Activated CD4-positive, alpha-beta memory T cell treated with anti-CD3 and anti-CD28 coated beads, Interleukin-2, amount 10 ng/mL, durations not matched to agents 7 days and 5 days (primary cell): ENCODE measurements at regions not wholly inside any gene's neighbourhood (a gene's known extent, or its start where the extent isn't known, plus 50 kb on each side); places are given as distances from the start of the nearest gene placed in this dataset.

Experiments
- CTCF ChIA-PET: fragments of 350-600 bp; sonication (Branson Sonifier 250); formaldehyde crosslinking; loops from one replicate; lab custom pipeline; 2021; ENCODE audit warnings: antibody characterized with exemption, inconsistent platforms; lab: Charles Lee
- POLR2A ChIA-PET: fragments of 350-600 bp; sonication (Branson Sonifier 250); formaldehyde crosslinking; loops from one replicate; lab custom pipeline; 2021; ENCODE audit warnings: antibody characterized with exemption; lab: Charles Lee
- DNase-seq: peaks from one replicate; pipeline ENCODE4 v3.0.0-alpha.2; 2020
- H3K27ac Mint-ChIP-seq: one replicate; pipeline ENCODE4 v1.8.0; 2021; ENCODE audit warnings: mild to moderate bottlenecking, mixed read lengths
- H3K27me3 Mint-ChIP-seq: one replicate; pipeline ENCODE4 v1.8.0; 2021; ENCODE audit warnings: mixed read lengths
- H3K36me3 Mint-ChIP-seq: one replicate; pipeline ENCODE4 v1.8.0; 2021; ENCODE audit warnings: low read depth, mixed read lengths
- H3K4me1 Mint-ChIP-seq: one replicate; pipeline ENCODE4 v1.8.0; 2021; ENCODE audit warnings: mixed read lengths
- H3K4me3 Mint-ChIP-seq: one replicate; pipeline ENCODE4 v1.8.0; 2021; ENCODE audit warnings: mild to moderate bottlenecking, mixed read lengths
- H3K9me3 Mint-ChIP-seq: one replicate; pipeline ENCODE4 v1.8.0; 2021; ENCODE audit warnings: mixed read lengths

DNA sequence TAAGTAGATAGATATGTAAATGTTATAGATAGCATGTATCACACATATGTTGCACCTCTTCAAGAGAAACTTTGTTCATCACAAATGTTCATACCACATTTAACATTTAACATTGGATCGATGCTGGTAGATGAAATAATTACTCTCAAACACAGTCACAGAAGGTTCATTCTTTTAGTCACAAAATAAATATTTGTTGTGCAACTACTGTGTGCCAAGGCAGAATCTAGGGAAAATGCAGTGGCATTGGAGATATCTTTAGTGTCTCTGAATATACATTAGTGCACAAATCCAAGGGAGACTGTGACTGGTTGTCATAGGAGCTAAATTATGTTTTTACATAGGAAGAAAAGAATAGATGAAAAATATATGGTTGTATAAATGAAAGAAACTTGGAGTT lies 535.7 kb downstream of the BRINP3 start:
- H3K4me1 Mint-ChIP-seq = no peaks in the 10 kb centered on the region
- POLR2A ChIA-PET = no interaction called here
- H3K4me3 Mint-ChIP-seq = no peak overlapping the region
- H3K27ac Mint-ChIP-seq = no peak overlapping the region
- H3K27me3 Mint-ChIP-seq = no peaks in the 10 kb centered on the region
- CTCF ChIA-PET = no interaction called here
- H3K9me3 Mint-ChIP-seq = peaks cover 6% of the 10 kb centered on the region
- DNase-seq = no peak
- H3K36me3 Mint-ChIP-seq = no peaks in the 10 kb centered on the region

GRCh38 chr1:189958756-189959155 lies 518.9 kb downstream of the BRINP3 start:
- Mint-ChIP-seq H3K27me3 (no peaks in the 10 kb centered on the region), H3K9me3 (peaks cover 4% of the 10 kb centered on the region), H3K27ac (no peak overlapping the region), H3K4me3 (no peak overlapping the region), H3K4me1 (no peaks in the 10 kb centered on the region), H3K36me3 (no peaks in the 10 kb centered on the region)
- POLR2A ChIA-PET = no interaction called here
- CTCF ChIA-PET = no interaction called here
- DNase-seq = no peak

DNA sequence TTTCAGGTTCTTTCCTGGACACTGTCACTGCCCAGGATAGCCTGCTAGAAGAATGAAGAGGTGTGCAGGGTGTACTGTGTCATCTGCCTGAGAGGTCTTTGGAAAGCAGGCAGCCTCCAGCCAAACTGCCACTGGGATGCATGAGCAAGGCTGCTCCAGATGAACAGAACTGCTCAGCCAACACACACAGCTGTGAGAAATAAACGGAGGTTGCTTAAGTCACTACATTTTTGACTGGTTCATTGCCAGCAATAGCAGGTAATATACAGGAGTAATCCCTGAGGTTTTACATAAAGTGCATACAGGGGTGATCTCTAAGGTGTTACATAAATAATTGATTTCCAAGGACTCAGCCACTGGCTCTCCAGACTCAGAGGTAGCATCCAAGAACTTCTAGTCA lies 516.9 kb downstream of the BRINP3 start:
- Mint-ChIP-seq H3K9me3 (peaks cover 2% of the 10 kb centered on the region), H3K4me1 (no peaks in the 10 kb centered on the region), H3K36me3 (no peaks in the 10 kb centered on the region), H3K4me3 (no peak overlapping the region), H3K27me3 (no peaks in the 10 kb centered on the region), H3K27ac (no peak overlapping the region)
- DNase-seq = no peak
- POLR2A ChIA-PET = no interaction called here
- CTCF ChIA-PET = no interaction called here

DNA sequence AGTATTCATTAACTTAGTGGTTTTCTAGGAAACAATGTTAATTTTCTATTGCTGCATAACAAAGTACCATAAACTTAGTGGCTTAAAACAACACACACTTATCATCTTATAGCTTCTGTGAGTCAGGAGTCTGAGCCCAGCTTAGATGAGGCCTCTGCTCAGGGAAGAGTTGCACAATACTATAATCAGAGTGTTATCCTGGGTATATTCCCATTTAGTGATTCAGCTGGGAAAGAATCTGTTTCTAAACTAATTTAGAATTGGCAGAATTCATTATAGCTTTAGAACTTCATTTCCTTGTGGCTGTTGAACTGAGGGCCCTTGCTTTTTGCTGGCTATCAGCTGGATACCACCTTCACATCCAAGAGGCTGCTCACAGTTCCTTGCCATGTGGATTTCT lies 515.5 kb downstream of the BRINP3 start:
- ChIA-PET CTCF (no interaction called here), POLR2A (no interaction called here)
- no peaks in the 10 kb centered on the region for H3K36me3 Mint-ChIP-seq
- no peaks in the 10 kb centered on the region for H3K4me1 Mint-ChIP-seq
- no peak overlapping the region for H3K27ac Mint-ChIP-seq
- H3K4me3 Mint-ChIP-seq = no peak overlapping the region
- peaks cover 2% of the 10 kb centered on the region for H3K9me3 Mint-ChIP-seq
- H3K27me3 Mint-ChIP-seq = no peaks in the 10 kb centered on the region
- no peak for DNase-seq

- H3K4me1 Mint-ChIP-seq = no peaks in the 10 kb centered on the region
These were observed 507.1 kb downstream of the BRINP3 start for GRCh38 chr1:189970331-189971230.

DNA sequence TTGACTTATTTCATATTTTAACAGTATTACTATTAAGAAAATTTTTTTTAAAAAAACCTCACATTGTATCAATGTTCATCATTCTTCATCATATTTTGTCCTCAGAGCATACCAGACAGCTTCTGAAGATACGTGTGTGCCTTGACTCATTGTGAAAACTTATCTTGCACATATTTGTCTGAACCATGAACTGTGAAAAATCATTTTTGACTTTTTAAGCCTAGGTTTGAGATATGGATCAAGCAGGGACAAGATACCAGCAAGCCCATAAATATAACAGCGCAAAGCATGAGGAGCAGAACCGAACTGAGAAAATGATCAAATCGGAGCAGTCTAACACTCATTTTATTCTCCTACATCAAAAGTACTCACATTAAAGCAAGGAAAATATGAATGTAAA lies 506.0 kb downstream of the BRINP3 start:
- ChIA-PET CTCF (no interaction called here), POLR2A (no interaction called here)
- Mint-ChIP-seq H3K27me3 (no peaks in the 10 kb centered on the region), H3K4me3 (no peak overlapping the region), H3K4me1 (no peaks in the 10 kb centered on the region), H3K9me3 (peaks cover 6% of the 10 kb centered on the region), H3K36me3 (no peaks in the 10 kb centered on the region), H3K27ac (no peak overlapping the region)
- no peak for DNase-seq

More at GRCh38 chr1:189970331-189971230, 507.1 kb downstream of the BRINP3 start:
- H3K36me3 Mint-ChIP-seq = no peaks in the 10 kb centered on the region
- POLR2A ChIA-PET = no interaction called here
- no peak overlapping the region for H3K4me3 Mint-ChIP-seq
- peaks cover 1% of the 10 kb centered on the region for H3K9me3 Mint-ChIP-seq
- DNase-seq = no peak
- no peak overlapping the region for H3K27ac Mint-ChIP-seq
- CTCF ChIA-PET = no interaction called here
- no peaks in the 10 kb centered on the region for H3K27me3 Mint-ChIP-seq

GRCh38 chr1:189977184-189977583 lies 500.5 kb downstream of the BRINP3 start:
- peaks cover 17% of the 10 kb centered on the region for H3K9me3 Mint-ChIP-seq
- no peaks in the 10 kb centered on the region for H3K36me3 Mint-ChIP-seq
- POLR2A ChIA-PET = no interaction called here
- H3K27ac Mint-ChIP-seq = no peak overlapping the region
- DNase-seq = no peak
- no peaks in the 10 kb centered on the region for H3K27me3 Mint-ChIP-seq
- no peak overlapping the region for H3K4me3 Mint-ChIP-seq
- no peaks in the 10 kb centered on the region for H3K4me1 Mint-ChIP-seq
- CTCF ChIA-PET = no interaction called here

DNA sequence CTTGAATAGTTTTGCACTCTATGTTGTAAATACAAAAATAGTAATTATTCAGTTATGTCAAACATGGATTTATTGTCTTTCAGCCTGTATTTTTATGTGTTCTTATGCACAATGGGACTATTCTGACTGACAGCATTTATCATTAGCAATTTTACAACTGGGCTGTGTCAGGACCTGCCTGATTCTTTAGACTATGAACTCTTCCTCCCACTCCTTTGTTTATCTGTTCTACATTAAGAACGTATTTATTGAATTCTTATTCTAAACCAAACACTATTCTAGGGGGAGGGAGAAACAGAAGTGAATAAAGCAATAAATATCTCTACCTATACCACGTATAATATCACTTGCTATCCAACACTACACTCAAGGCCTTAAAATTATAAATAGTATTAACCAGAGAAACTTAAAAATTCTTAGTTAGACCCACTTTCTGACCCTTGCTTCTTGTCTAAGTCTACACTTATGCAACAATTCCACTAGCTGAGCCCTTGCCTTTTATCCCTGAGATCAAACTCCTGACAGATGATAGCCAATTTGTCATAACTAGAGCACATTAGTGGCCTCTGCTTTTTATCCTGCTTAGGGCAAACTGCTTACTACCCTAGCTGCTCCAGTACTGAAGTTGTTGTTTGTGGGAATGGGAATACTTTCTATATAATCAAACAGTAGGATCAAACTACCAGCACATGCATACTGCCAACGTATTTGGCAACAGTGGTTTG lies 494.3 kb downstream of the BRINP3 start:
- Mint-ChIP-seq H3K9me3 (peaks cover 20% of the 10 kb centered on the region), H3K4me1 (no peaks in the 10 kb centered on the region), H3K27me3 (no peaks in the 10 kb centered on the region), H3K27ac (no peak overlapping the region), H3K4me3 (no peak overlapping the region), H3K36me3 (no peaks in the 10 kb centered on the region)
- DNase-seq = no peak
- CTCF ChIA-PET = no interaction called here
- POLR2A ChIA-PET = no interaction called here

GRCh38 chr1:189986516-189986915 lies 491.1 kb downstream of the BRINP3 start:
- Mint-ChIP-seq H3K4me1 (no peaks in the 10 kb centered on the region), H3K9me3 (peaks cover 28% of the 10 kb centered on the region), H3K27me3 (no peaks in the 10 kb centered on the region), H3K4me3 (no peak overlapping the region), H3K36me3 (no peaks in the 10 kb centered on the region), H3K27ac (no peak overlapping the region)
- POLR2A ChIA-PET = no interaction called here
- CTCF ChIA-PET = no interaction called here
- DNase-seq = no peak

DNA sequence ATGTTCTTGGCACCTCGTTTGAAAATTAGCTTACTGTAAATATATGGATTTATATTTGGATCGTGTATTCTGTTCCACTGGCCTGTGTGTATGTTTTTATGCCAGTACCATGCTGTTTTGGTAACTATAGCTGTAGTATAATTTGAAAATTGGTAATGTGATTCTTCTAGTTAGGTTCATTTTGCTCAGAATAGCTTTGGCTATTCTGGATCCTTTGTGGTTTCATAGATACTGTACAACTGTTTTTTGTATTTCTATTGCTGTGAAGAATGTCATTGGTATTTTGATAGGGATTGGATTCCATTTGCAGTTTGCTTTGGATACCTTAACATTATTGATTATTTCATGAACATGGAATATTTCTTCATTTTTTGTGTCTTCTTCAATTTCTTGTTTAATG lies 490.2 kb downstream of the BRINP3 start:
- no peaks in the 10 kb centered on the region for H3K36me3 Mint-ChIP-seq

DNA sequence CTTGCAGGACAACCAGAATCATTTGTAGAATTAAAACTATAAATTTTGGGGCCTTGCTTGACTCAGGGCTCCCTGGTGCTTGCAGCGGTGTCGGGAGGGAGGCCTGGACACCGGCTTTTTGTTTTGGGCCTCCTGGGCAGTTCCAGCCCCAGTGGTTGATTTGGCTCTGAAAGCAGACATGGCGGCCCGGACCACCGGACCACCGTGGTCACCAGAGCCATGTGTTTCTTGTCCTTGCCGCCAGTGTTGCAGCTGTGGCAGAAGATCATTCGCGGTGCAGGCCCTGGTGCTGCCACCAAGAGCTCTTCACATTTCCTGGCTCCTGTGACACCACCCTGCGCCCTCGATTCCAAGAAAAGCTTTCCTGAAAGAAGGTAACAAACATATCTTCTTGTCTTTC lies 484.8 kb downstream of the BRINP3 start:
- Mint-ChIP-seq H3K4me3 (no peak overlapping the region), H3K4me1 (no peaks in the 10 kb centered on the region), H3K27ac (no peak overlapping the region), H3K36me3 (no peaks in the 10 kb centered on the region), H3K27me3 (no peaks in the 10 kb centered on the region), H3K9me3 (peaks cover 25% of the 10 kb centered on the region)
- POLR2A ChIA-PET = no interaction called here
- no peak for DNase-seq
- CTCF ChIA-PET = no interaction called here

More for the DNA sequence above, 490.2 kb downstream of the BRINP3 start:
- no peaks in the 10 kb centered on the region for H3K4me1 Mint-ChIP-seq
- peaks cover 34% of the 10 kb centered on the region for H3K9me3 Mint-ChIP-seq
- ChIA-PET POLR2A (no interaction called here), CTCF (no interaction called here)
- H3K27ac Mint-ChIP-seq = no peak overlapping the region
- H3K27me3 Mint-ChIP-seq = no peaks in the 10 kb centered on the region
- H3K4me3 Mint-ChIP-seq = no peak overlapping the region
- no peak for DNase-seq

DNA sequence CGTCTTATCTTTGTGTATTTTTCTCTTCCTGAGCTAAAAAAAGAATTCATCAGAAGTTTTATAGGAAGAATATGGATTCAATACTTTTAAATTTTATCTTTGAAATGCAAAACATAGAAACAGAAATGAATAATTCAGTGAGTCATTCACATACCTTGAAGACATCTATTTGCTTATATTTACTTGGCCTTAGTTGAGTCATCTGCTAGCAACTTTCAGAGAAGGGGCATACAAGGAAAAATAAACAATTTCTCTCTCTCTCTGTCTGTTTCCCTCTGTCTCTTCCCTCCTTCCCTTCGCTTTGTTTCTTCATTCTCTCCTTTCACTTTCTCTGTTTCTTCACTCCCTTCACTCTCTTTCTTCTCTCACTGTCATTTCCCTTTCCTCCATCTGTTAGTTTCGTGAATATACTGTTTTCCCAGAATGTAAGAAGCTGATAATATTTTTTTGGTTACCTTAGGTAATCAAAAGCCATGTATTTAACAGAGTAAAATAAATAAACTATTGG lies 477.2 kb downstream of the BRINP3 start:
- POLR2A ChIA-PET = no interaction called here
- peaks cover 6% of the 10 kb centered on the region for H3K9me3 Mint-ChIP-seq
- no peaks in the 10 kb centered on the region for H3K4me1 Mint-ChIP-seq
- no peaks in the 10 kb centered on the region for H3K27me3 Mint-ChIP-seq
- H3K36me3 Mint-ChIP-seq = no peaks in the 10 kb centered on the region
- CTCF ChIA-PET = no interaction called here
- H3K27ac Mint-ChIP-seq = no peak overlapping the region
- H3K4me3 Mint-ChIP-seq = no peak overlapping the region
- no peak for DNase-seq

DNA sequence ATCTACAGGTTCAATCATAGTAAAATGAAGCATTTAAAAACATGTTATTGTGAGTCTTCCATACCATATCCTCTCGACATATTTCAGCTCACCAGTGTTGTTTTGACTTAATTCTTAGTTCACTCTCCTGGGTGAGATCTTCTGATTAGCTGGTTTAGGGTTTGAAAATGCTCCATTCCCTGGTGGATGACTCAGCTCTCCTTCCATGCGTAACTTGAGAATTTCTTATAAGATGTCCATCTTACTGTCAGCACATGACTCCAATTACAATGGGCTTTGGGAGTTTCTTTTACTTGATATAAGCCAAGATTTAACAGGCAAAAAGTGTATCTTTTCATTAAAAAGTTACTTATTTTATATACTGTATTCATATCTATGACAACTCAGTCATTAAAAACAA lies 476.5 kb downstream of the BRINP3 start:
- no peak overlapping the region for H3K27ac Mint-ChIP-seq
- no peak overlapping the region for H3K4me3 Mint-ChIP-seq
- peaks cover 6% of the 10 kb centered on the region for H3K9me3 Mint-ChIP-seq
- no peak for DNase-seq
- ChIA-PET CTCF (no interaction called here), POLR2A (no interaction called here)
- H3K4me1 Mint-ChIP-seq = no peaks in the 10 kb centered on the region
- no peaks in the 10 kb centered on the region for H3K36me3 Mint-ChIP-seq
- H3K27me3 Mint-ChIP-seq = no peaks in the 10 kb centered on the region
